Calu3 (cell line): ENCODE measurements at regions not wholly inside any gene's neighbourhood (a gene's known extent, or its start where the extent isn't known, plus 50 kb on each side); places are given as distances from the start of the nearest gene placed in this dataset.

Experiments used
- BruUV-seq: library from RNA; stranded (reverse); fragments of 400-500 nt; replicated peaks from 2 replicates; lab custom pipeline; 2021; lab: Mats Ljungman, UMichigan
- CTCF ChIA-PET: fragments of 300-600 bp; sonication (Branson Sonifier 250); formaldehyde crosslinking; loops from one replicate; lab custom pipeline; 2022; ENCODE audit warnings: antibody characterized with exemption; lab: Charles Lee
- DNase-seq: peaks from one replicate; pipeline ENCODE4 v3.0.0; 2022
- H3K27ac Mint-ChIP-seq: one replicate; pipeline ENCODE4 v1.8.0; 2022; ENCODE audit warnings: mixed read lengths; ENCODE audit not compliant: unreplicated experiment
- H3K27me3 Mint-ChIP-seq: one replicate; pipeline ENCODE4 v1.8.0; 2022; ENCODE audit warnings: mixed read lengths; ENCODE audit not compliant: unreplicated experiment
- H3K36me3 Mint-ChIP-seq: one replicate; pipeline ENCODE4 v1.8.0; 2022; ENCODE audit warnings: mild to moderate bottlenecking, moderate library complexity, mixed read lengths; ENCODE audit not compliant: insufficient read depth, unreplicated experiment
- H3K4me1 Mint-ChIP-seq: one replicate; pipeline ENCODE4 v1.8.0; 2022; ENCODE audit warnings: mild to moderate bottlenecking, low read depth, mixed read lengths; ENCODE audit not compliant: unreplicated experiment
- H3K4me3 Mint-ChIP-seq: one replicate; pipeline ENCODE4 v1.8.0; 2022; ENCODE audit warnings: mild to moderate bottlenecking, low read depth, moderate library complexity, mixed read lengths; ENCODE audit not compliant: unreplicated experiment
- H3K9me3 Mint-ChIP-seq: one replicate; pipeline ENCODE4 v1.8.0; 2022; ENCODE audit warnings: low read depth, mixed read lengths; ENCODE audit not compliant: unreplicated experiment
- intact Hi-C: fragments of 100-400 bp; cut with micrococcal nuclease; formaldehyde crosslinking; loops from one replicate; pipeline ENCODE4 v1.10.0; 2022; ENCODE audit not compliant: unreplicated experiment
- TF ChIP-seq, protein P1 (sequence below): fragments of 200-600 bp; IDR thresholded peaks from one replicate; pipeline ENCODE4 v1.8.0; 2022; ENCODE audit warnings: antibody characterized with exemption; ENCODE audit not compliant: unreplicated experiment

DNA sequence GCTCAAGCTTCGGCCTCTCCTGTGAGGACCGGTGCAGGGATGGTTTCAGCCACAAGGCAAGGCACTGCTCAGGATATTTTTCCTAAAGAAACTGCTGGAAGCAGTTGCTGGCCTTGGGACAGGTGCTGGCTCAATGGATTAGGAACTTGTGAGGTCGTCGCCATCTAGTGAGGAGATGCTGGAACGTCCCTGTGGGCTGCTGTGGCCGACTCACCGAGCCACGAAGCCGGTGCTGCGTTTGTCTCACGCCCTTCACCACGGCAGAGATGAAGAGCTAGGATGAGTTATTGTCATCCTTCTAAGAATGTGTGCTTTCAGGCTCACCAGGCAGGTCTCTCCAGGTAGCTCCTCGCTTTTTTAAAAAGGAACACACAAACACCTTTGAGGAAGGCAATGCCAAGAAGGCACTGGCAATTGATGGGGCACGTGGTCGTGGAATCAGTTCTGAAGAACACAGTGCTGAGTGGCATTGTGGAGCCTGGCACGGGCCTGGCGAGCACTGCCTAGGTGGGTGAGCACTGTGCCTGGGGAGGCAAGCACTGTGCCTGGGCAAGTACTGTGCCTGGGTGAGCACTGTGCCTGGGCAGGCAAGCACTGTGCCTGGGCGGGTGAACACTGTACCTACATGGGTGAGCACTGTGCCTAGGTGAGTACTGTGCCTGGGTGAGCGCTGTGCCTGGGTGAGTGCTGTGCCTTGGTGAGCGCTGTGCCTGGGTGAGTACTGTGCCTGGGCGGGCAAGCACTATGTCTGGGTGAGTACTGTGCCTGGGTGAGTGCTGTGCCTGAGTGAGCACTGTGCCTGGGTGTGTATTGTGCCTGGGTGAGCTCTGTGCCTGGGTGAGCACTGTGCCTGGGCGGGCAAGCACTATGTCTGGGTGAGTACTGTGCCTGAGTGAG is 140.4 kb downstream of the TEX29 start:
- H3K27me3 Mint-ChIP-seq = peaks cover 17% of the 10 kb centered on the region
- CTCF ChIA-PET = no interaction called here
- no peak overlapping the region for H3K27ac Mint-ChIP-seq
- intact Hi-C loops = no loop called here
- TF ChIP-seq, protein P1, sequence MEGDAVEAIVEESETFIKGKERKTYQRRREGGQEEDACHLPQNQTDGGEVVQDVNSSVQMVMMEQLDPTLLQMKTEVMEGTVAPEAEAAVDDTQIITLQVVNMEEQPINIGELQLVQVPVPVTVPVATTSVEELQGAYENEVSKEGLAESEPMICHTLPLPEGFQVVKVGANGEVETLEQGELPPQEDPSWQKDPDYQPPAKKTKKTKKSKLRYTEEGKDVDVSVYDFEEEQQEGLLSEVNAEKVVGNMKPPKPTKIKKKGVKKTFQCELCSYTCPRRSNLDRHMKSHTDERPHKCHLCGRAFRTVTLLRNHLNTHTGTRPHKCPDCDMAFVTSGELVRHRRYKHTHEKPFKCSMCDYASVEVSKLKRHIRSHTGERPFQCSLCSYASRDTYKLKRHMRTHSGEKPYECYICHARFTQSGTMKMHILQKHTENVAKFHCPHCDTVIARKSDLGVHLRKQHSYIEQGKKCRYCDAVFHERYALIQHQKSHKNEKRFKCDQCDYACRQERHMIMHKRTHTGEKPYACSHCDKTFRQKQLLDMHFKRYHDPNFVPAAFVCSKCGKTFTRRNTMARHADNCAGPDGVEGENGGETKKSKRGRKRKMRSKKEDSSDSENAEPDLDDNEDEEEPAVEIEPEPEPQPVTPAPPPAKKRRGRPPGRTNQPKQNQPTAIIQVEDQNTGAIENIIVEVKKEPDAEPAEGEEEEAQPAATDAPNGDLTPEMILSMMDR = no peak
- BruUV-seq = no TSS peak
- H3K4me3 Mint-ChIP-seq = no peak overlapping the region
- DNase-seq = peak; percentile 24
- H3K36me3 Mint-ChIP-seq = no peaks in the 10 kb centered on the region
- H3K4me1 Mint-ChIP-seq = no peaks in the 10 kb centered on the region
- no peaks in the 10 kb centered on the region for H3K9me3 Mint-ChIP-seq

DNA sequence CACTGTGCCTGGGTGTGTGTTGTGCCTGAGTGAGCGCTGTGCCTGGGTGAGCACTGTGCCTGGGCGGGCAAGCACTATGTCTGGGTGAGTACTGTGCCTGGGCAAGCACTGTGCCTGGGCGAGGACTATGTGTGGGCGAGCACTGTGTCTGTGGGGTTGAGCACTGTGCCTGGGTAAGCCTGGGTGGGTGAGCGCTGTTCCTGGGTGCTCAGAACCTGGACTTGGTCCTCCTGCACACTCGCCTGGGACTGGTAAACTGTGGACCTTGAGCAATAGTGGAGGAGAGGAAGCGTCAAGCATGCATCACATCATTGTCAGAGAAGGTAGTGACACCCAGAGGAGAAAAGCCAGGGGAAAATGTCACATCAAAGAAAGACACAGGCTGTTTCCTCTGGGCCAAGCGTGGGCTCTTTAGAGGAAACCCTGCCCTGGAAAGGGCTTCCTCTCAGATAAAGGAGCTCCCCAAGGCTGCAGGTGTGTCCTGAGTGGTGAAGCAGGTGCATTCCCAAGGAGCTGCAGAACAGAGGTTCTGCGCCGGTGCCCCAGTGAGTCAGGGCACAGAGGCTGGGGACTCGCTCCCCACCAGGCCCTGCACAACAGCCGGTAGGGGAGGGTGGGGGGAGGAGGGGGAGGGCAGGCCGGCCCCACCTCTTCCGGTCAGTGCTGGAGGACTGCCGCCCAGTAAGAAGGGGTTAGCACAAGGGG is 141.2 kb downstream of the TEX29 start:
- H3K4me3 Mint-ChIP-seq = no peak overlapping the region
- no peak for DNase-seq
- BruUV-seq = no TSS peak
- intact Hi-C loops = no loop called here
- no peak overlapping the region for H3K27ac Mint-ChIP-seq
- H3K9me3 Mint-ChIP-seq = no peaks in the 10 kb centered on the region
- TF ChIP-seq, protein P1 = no peak
- H3K27me3 Mint-ChIP-seq = peaks cover 17% of the 10 kb centered on the region
- no peaks in the 10 kb centered on the region for H3K4me1 Mint-ChIP-seq
- H3K36me3 Mint-ChIP-seq = no peaks in the 10 kb centered on the region
- CTCF ChIA-PET = no interaction called here

DNA sequence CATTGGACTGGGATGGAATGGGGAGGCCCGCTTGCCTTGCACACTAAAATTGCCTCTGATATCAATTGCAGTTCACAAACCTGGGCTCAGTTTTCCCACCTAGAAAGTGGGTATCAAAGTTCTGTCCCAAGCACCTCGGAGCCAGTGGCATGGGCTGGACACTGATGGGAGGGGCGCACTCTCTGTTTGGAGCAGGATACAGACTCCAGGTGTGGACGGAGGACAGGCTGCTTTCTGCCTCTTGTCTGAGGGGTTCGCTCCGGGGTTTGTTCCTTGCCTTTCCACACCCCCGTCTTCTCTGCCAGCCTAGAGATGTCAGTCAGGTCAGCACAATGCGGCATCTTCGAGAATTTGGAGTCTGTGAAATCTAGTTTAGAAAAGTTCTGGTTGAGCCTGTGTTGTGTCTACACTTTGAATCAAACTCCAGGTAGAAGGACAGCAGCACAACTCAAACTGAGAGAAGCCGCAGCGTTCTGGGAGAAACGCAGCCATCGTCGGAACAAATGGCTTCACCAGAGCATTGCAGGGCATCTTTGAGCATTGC is 141.9 kb downstream of the TEX29 start:
- no peak overlapping the region for H3K27ac Mint-ChIP-seq
- intact Hi-C loops = no loop called here
- CTCF ChIA-PET = no interaction called here
- TF ChIP-seq, protein P1 = no peak
- peaks cover 20% of the 10 kb centered on the region for H3K27me3 Mint-ChIP-seq
- no peaks in the 10 kb centered on the region for H3K9me3 Mint-ChIP-seq
- H3K4me3 Mint-ChIP-seq = no peak overlapping the region
- no peak for DNase-seq
- no peaks in the 10 kb centered on the region for H3K36me3 Mint-ChIP-seq
- no peaks in the 10 kb centered on the region for H3K4me1 Mint-ChIP-seq
- no TSS peak for BruUV-seq

DNA sequence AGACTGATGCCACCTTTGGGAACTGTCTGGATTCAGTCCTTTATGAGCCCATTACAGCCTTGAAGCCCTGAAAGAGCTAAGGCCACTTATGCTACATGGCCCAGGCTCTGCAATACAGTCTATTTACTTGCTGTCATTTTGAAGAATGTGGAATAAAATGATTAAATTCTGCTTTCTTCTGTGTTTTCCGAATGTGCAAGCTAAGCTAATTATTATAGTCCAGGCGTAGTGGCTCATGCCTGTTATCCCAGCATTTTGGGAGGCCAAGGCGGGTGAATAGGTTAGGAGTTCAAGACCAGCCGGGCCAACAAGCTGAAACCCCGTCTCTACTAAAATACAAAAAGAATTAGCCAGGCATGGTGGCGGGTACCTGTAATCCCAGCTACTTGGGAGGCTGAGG is 142.5 kb downstream of the TEX29 start:
- H3K27me3 Mint-ChIP-seq = peaks cover 26% of the 10 kb centered on the region
- H3K4me3 Mint-ChIP-seq = no peak overlapping the region
- no peaks in the 10 kb centered on the region for H3K4me1 Mint-ChIP-seq
- H3K36me3 Mint-ChIP-seq = no peaks in the 10 kb centered on the region
- no peak overlapping the region for H3K27ac Mint-ChIP-seq
- no peak for DNase-seq
- no peaks in the 10 kb centered on the region for H3K9me3 Mint-ChIP-seq
- no TSS peak for BruUV-seq
- CTCF ChIA-PET = no interaction called here
- TF ChIP-seq, protein P1 = no peak
- intact Hi-C loops = no loop called here
